GM18498 (cell line): ENCODE measurements at regions not wholly inside any gene's neighbourhood (a gene's known extent, or its start where the extent isn't known, plus 50 kb on each side); places are given as distances from the start of the nearest gene placed in this dataset.
"Not testable (repeated sequence)": the region's sequence is repeated elsewhere in the genome, so short reads cannot be mapped to it uniquely, and the experiment has no call there.

Experiments
- ATAC-seq: cut with Tn5 transposase; IDR thresholded peaks from one replicate; pipeline ENCODE4 v1.9.1; 2021; ENCODE audit warnings: mild to moderate bottlenecking, moderate library complexity; ENCODE audit not compliant: unreplicated experiment

DNA sequence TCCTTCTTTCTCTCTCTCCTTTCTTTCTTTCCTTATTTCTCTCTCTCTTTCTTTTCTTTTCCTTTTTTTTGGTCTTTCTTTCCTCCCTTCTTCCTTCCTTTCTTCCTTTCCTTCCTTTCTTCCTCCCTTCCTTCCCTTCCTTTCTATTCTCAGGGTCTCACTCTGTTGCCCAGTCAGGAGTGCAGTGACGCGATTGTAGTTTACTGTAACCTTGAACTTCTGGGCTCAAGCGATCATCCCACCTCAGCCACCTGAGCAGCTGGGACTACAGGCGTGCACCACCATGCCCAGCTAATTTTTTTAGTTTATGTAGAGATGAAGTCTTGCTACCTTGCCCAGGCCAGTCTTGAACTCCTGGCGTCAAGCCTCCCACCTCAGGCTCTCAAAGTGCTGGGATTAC lies 83.8 kb upstream of the PPM1B start:
- ATAC-seq = no peak

DNA sequence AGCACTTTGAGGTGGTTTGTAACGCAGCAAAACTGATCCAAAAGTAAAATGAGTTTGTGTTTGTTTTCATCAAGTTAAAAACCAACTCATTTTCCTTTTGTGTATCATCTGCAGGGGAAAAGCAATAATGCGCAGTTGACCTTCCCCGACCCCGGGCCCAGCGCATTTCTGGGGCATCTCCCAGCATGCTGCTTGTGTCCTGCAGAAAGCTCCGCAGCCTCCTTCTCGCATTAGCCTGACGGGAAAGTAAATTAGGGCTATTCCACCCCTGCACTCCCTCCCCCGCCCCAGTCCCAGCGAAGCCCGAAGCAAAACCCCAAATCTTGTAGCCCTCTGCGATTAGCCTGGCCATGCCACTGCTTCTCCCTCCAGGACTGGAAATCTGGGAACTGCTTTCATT lies 82.0 kb upstream of the PPM1B start:
- ATAC-seq = no peak

DNA sequence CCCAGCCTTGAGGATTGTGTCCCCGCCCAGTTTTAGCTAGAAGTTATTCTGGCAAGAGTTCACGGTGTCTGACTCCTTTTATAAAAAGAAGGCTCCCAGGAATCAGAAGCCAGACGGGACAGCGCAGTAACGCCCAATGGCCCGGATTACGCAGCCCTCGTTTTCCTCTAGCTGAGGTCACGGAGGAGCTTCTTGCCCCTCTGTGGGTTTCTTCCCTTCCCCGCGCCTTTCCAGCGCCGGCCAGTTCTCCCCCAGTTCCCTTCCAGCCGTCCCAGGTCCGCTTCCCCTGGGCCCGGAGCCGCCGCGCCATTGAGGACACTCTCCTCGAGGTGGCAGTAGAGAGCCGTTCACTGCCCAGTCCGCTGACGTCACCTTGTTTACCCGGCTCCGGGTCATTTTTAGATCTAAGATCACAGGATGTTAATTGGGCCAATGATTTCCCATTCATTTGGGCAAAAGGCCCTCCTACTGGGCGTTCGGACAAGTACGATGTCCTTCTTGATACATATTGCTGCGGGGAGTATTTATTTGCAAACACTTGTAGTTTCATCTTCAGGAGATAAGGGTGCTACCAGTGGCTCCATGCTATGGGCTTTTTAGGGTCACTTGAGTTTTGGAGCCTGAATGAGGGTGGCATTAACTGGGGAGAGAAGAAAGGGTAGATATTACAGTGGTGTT lies 81.5 kb upstream of the PPM1B start:
- ATAC-seq = peak; percentile 69

DNA sequence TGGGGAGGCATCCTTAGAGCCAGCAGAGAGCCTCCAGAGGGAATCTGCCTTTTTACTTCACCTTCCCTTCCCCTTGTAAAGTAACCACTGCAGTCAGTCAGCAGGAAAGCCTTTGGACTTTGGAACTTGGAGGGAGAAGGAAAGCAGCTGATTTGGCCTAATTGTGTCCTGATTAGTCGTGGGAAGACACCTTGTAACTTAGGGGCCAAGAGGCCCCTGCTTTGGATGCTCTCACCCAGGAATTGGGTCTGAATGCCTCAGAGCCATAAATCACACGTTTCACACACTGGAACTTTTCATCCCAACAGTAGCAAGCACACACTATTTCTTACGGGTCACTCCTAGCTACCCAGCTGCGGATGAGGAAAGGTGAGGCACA lies 81.0 kb upstream of the PPM1B start:
- no peak for ATAC-seq

DNA sequence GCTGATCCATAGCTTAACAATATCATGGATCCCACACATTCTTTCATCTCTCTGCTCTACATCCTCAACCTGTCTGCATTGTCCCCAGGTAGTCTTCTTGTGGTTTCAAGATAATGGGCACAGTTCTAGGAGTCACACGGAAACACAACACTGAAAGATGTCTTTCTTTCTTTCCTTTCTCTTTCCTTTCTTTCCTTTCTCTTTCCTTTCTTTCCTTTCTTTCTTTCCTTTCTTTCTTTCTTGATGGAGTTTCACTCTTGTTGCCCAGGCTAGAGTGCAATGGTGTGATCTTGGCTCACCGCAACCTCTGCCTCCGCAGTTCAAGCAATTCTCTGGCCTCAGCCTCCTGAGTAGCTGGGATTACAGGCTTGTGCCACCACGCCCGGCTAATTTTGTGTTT lies 76.2 kb upstream of the PPM1B start:
- not testable (repeated sequence) for ATAC-seq

DNA sequence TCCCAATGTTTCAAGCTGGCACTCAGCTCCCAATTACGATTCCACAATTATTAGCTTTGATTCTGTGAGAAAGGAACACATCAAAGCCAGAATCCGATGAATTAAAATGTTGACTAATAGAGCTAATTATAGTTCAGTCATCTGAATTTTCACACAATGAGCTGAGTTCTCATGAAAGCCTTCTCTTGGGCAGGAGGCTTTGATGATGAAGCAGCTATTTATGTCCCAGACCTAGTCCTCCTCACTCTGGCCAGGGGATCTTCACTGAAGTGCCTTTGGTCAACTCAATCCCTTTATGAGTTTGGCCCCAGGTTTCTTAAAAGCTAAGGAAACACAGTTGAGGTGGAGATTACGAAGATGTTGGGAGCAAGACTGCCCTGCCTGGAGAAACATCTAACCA lies 74.7 kb upstream of the PPM1B start:
- no peak for ATAC-seq

DNA sequence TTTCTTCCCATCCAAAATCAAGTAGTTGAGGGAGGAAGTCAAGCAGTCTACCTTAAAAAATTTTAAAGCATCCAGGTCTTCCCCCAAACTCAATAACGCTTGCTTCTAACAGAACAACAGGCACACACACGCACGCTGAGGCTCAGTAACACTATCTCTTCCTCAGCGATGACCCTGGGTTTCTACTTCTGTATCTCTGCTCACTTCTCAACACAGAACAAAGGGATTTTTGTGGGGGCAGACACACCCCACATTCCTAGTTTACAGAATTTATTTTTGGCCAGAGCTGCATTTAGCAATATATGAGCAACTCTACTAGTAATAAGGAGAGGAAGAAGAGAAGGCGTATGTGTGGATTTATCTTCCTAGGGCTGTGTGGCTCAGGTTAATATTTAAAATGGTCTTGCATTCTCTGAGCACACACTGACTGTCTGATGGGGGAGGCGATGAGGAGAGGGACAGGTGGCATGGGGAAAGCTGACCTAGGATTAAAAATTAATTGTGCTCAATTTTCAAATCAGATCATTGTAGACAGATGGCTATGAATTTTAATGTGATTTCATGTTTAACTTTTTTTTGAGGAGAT lies 71.3 kb upstream of the PPM1B start:
- no peak for ATAC-seq

DNA sequence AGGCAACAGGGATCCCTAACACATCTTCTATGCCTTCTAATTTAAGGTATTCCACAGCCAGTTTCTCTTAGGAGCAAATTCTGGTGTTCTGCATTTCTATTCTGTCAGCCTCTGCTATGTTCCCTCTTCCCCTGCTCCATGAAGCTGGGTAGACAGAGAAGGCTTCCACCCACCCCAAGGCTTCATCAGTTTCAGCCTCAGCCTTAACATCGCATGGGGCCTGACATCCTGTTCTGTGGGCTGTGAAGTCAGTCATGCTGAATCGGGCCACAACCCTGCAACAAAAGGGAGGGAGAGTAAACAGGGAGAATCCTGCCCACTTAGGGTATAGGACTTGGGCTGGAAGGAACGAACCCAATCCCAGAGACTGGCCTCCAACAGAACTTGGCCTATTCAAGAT lies 70.6 kb upstream of the PPM1B start:
- no peak for ATAC-seq

DNA sequence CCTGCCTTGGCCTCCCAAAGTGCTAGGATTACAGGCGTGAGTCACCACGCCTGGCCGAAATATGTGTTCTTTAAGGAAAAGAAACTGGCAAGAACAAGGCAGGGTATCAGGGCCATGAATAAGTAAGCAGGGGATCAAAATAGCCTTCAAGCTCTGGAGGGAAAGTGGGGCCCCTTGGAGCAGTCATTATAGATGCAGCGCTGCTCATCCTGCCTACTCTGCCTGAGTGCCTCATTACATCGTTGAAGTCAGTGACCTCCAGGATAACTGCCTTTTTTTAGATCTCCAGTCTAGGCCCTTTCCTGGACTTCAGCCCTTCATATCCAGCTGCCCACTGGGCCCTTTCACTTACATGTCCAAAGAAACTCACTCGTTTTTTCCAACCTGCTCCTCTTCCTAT lies 69.8 kb upstream of the PPM1B start:
- no peak for ATAC-seq

DNA sequence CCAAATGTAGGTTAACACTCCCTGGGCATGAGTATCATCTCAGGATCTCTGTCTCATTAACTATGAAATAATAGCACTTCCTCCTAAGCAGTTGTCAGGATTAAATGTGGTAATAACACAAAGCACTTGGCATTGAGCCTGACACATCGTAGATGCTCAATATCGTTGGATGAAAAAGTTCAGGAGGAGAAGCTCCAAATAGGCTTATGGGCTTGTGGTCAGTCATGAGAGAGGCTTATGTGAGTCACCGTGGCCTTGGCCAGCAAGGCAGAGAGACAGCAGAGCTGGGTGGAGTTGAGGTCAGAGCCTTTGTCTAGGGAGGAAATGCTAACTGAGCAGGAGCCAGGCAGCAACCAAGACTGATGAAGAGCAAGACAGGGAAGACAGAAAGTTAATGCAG lies 68.3 kb upstream of the PPM1B start:
- ATAC-seq = no peak

DNA sequence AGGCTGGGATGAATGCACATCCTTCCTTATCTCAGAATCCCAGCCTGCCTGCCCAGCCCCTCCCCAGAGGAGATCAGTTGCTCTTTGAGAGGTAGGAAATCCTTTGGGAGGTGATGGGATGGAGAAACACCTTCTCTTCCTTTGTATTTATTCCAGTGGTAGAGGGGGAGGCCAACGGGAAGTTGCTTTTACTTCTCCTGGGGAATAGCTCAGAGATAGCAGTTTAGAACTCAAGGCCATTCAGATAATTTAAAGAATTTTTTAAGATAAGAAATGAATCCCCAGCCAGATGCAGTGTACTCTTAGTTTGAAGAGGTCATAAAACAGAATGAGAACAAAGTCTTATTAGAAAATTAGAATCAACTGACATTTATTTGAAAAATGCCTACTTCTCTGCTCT lies 67.4 kb upstream of the PPM1B start:
- no peak for ATAC-seq

DNA sequence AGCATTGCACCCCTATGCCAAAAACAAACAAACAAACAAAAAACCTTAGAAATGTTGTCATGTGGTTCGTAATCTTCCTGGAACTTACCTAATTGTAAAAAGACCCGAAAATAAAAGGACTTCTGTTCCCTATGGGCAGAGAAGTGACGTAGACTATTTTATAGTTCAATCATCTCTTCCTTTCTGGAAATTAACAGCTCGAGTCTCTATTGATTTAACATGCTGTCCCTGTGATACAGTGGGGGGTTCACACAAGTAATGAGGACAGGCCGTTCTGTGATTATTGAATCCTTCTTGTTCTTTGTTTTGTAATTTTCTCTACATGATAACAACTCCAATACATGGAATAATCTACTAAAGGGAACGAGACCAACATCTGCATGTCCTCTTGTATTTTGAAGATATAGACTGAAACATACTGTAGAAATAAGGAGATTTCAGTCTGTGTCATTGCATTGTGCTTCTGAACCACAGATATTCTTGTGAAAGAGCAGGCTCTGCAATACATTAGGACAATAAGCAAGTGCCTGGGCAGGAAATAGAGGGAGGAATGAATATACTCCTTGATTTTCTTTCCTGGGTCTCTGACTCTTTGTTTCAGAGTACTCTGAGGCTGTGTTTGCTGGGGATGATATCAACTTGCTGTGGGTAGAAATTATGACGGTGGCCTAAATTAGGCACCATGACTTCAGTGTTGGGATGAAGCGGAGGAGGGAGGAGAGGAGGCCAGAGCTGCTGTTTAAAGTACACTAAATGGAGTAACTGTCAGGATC lies 65.7 kb upstream of the PPM1B start:
- no peak for ATAC-seq

DNA sequence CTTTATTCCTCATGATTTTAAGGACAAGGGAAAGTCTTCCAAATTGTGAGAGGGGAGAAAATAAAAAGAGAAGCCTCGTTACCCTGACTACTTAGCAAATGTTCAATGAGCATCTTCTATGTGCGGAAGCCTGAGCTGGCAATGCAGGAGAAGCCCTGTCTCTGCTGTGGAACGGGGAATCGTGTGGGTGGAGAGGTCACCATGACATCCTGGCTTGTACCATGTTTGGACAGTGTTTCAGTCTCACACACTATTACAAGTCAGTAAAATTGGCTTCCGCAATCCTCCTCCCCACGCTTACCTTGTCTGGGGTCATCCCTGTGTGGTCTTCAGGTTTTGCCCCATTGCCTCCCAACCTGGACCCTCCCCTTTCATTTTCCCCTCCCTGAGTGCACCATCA lies 65.0 kb upstream of the PPM1B start:
- ATAC-seq = no peak

DNA sequence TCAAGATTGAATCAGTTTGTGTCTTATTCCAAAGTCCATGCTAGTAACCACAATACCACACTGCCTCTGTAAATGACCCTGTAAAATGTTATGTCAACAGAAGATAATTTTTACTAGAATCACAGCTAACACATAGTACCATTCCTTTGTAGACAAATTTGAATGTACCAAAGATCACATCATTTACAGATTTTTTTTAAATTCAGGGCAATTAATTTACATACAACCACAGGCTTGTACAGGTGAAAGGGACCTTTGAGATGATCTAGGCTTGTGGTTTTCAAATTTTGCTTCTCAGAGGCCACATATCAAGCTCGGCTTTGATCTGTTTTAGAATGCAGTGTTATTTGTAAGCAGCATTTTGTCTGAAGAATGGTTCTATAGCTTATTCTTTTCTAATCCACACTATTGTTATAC lies 63.8 kb upstream of the PPM1B start:
- no peak for ATAC-seq

DNA sequence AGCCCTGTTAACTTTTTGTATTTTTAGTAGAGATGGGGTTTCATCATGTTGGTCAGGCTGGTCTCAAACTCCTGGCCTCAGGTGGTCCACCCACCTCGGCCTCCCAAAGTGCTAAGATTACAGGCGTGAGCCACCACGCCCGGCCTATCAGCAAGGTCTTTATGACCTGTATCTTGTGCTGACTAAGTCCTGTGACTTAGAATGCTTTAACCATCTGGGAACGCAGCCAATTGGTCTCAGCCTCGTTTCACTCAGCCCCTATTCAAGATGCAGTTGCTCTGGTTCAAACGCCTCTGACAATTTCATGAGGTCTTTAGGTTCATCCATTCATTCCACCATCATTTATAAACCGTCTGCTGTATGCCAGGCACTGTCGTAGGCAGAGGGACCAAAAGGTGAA lies 62.2 kb upstream of the PPM1B start:
- not testable (repeated sequence) for ATAC-seq

DNA sequence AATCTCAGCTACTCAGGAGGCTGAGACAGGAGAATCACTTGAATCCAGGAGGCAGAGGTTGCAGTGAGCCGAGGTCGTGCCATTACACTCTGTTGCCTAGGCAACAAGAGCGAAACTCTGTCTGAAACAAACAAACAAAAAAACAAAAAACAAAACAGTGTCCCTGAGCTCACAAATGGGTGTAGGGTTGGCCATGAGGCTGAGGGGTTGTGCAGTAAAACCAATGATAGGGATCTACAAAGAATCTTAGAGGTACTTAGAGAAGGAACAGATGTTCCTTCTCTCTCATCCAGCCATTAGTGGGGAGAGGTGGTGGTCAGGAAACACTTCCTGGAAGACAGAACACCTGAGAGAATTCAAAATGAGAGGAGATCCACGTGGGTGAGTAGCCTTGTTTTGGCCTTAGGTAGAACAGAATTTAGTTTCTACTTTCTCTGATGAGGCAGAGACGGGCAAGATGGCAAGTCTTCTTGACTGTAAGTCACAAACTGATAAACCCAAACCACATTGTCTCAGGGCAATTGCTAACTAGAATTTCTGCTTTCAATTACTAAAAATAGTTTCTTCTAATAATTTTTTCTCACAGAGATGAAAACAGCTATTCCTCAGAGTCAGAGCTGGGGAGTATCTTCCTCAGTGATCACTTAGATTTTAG lies 61.5 kb upstream of the PPM1B start:
- peak; percentile 92 for ATAC-seq

DNA sequence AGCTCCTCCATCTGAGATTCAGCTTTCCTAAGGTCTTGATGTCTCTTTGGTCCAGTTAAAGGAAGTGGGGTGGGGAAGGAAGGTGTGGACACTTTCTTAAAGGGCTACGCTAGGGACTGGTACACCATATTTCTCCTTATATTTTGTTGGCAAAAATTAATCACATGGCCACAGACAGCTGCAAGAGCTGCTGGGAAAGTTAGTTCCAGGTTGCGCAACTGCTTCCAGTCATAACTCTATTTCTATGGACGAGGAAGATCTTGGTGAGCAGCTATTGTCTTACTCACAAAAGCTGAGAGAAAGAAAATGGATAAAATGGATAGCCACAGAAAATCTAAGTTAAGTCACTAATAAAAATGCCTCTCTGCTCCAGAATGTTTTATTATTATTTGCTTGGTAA lies 60.7 kb upstream of the PPM1B start:
- ATAC-seq = no peak

DNA sequence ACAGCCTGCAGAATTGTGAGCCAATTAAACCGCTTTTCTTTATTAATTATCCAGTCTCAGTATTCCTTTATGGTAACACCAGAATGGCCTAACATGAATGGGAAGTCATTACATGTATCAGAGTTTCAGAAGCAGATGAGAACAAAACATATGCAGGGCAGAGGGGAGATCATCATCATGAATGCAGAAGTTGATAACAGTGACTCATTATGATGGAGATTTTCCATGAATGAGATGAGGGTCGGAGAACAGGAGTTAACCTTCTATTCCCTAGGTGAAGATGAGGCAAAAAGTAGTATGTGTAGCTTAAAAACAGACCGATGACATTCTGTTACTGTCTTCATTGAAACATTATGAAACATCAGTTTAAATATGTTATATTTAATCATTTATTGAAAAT lies 59.5 kb upstream of the PPM1B start:
- ATAC-seq = no peak

DNA sequence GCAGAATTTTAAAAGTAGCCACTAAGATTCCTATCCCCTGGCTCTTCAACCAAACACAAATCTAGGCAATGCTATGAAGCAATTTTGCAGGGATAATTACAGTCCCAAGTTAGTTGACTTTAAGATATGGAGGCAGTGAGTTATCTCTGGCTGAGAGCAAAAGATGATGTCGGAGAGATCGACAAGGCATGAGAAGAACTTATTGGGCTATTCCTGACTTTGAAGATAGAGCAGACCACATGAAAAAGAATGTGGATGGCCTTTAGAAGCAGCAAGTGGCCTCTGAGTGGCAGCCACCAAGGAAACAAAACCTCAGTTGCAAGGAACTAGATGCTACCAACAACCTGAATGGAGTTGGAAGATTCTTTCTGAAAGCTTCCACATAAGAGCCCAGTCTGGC lies 58.2 kb upstream of the PPM1B start:
- ATAC-seq = no peak

DNA sequence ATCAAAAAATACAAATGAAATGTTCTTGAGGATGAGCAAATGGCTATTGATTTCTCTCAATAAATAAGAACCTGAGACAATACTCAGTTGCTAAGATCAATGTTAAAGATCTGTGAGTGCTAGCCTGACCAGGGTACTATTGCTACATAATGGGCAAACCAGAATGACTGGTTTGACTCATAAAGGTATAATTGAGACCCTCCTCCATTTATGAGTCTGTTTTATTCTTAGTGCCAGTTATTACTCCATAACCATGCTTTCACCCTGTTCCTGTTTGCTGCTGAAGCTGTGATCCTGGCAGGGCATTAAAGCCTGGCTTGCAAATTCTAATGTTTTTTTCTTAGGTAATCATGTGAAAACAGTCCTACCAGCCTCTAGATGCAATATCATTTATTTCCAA lies 56.6 kb upstream of the PPM1B start:
- ATAC-seq = no peak

DNA sequence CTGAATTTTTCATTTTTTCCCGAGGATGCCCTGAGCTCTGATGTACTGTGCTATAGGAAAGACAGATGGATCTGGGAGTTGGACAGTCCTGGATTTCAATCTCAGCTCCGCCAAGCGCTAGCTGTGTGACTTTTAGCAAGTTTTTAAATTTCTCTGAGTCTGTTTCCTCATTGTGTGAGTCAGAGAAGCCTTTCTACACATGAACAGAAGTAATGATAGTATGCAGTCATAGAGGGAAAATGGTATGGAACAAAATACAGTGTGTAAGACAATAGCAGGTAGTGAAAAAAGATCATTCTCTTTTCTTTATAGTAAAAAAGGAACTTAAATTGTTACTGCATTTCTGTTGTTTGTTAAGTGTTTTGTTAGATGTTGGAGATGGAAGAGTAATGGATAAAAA lies 52.4 kb upstream of the PPM1B start:
- no peak for ATAC-seq

DNA sequence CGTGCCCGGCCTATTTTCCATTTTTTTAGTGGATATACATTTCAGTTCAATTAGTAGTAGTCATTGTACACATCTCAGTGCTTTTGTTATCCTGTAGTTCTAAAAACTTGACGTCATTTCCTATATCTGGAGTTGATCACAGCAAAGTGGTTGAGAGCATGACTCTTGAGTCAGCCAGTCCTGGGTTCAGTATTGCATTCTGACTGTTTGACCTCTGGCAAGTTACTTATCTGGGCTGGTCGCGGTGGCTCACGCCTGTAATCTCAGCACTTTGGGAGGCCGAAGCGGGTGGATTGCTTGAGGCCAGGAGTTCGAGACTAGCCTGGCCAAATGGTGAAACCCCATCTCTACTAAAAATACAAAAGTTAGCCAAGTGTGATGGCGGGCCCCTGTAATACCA lies 50.4 kb upstream of the PPM1B start:
- no peak for ATAC-seq
